ENCODE measurements at regions not wholly inside any gene's neighbourhood (a gene's known extent, or its start where the extent isn't known, plus 50 kb on each side); places are given as distances from the start of the nearest gene placed in this dataset.
"Not testable (repeated sequence)": the region's sequence is repeated elsewhere in the genome, so short reads cannot be mapped to it uniquely, and the experiment has no call there.

GRCh38 chr4:17020451-17020850, 122.0 kb upstream of the LDB2 start:
- 55 to 68% methylated on average over 1 of the region's 1 CpG for WGBS, 2 donors
- H3K4me3 ChIP-seq: no peak overlapping the region
- no peak for DNase-seq
- no peaks in the 10 kb centered on the region for H3K27me3 ChIP-seq
- H3K27ac ChIP-seq: no peak overlapping the region
- H3K36me3 ChIP-seq (replicated peaks in 1 of 2; ENCODE audit: insufficient read depth in 1 of 2, low read depth in 2 of 2): no peaks in the 10 kb centered on the region
- H3K4me1 ChIP-seq: no peaks in the 10 kb centered on the region
- H3K9me3 ChIP-seq: no peaks in the 10 kb centered on the region
- TF ChIP-seq CTCF (IDR thresholded peaks at IDR 0.05) (no peak), POLR2A (IDR thresholded peaks at IDR 0.05) (no peak)
- ATAC-seq: no peak
- intact Hi-C loops (cut with DNase I): no loop called here

- intact Hi-C loops (cut with DNase I); H3K27me3 ChIP-seq; H3K36me3 ChIP-seq (replicated peaks in 1 of 2; ENCODE audit: insufficient read depth in 1 of 2, low read depth in 2 of 2); H3K27ac ChIP-seq; H3K4me1 ChIP-seq; H3K4me3 ChIP-seq; ATAC-seq; H3K9me3 ChIP-seq; DNase-seq: not testable (repeated sequence)
- WGBS, 2 donors: 61 to 88% methylated on average over 1 of the region's 1 CpG
These were observed 120.2 kb upstream of the LDB2 start for GRCh38 chr4:17018621-17019020.

GRCh38 chr4:17018013-17018412, 119.6 kb upstream of the LDB2 start:
- no peaks in the 10 kb centered on the region for H3K27me3 ChIP-seq
- no peak for ATAC-seq
- intact Hi-C loops (cut with DNase I): no loop called here
- no peak overlapping the region for H3K27ac ChIP-seq
- no peak for TF ChIP-seq CTCF (IDR thresholded peaks at IDR 0.05)
- no peak for TF ChIP-seq POLR2A (IDR thresholded peaks at IDR 0.05)
- no peak overlapping the region for H3K4me3 ChIP-seq
- H3K36me3 ChIP-seq (replicated peaks in 1 of 2; ENCODE audit: insufficient read depth in 1 of 2, low read depth in 2 of 2): no peaks in the 10 kb centered on the region
- WGBS, 2 donors: 37 to 54% methylated on average over 3 of the region's 3 CpGs
- no peaks in the 10 kb centered on the region for H3K4me1 ChIP-seq
- no peak for DNase-seq
- no peaks in the 10 kb centered on the region for H3K9me3 ChIP-seq

GRCh38 chr4:17013382-17014006, 115.0 kb upstream of the LDB2 start:
- TF ChIP-seq POLR2A (IDR thresholded peaks at IDR 0.05): no peak
- WGBS, 2 donors: 73 to 84% methylated on average over 4 of the region's 4 CpGs
- Histone ChIP-seq H3K9me3 (no peaks in the 10 kb centered on the region), H3K4me3 (no peak overlapping the region), H3K27ac (no peak overlapping the region), H3K36me3 (replicated peaks in 1 of 2; ENCODE audit: insufficient read depth in 1 of 2, low read depth in 2 of 2) (no peaks in the 10 kb centered on the region), H3K4me1 (no peaks in the 10 kb centered on the region), H3K27me3 (no peaks in the 10 kb centered on the region)
- no peak for DNase-seq
- intact Hi-C loops (cut with DNase I): no loop called here
- ATAC-seq: no peak

GRCh38 chr4:17012451-17012850, 114.0 kb upstream of the LDB2 start:
- TF ChIP-seq POLR2A (IDR thresholded peaks at IDR 0.05): no peak
- TF ChIP-seq CTCF (IDR thresholded peaks at IDR 0.05): no peak
- Histone ChIP-seq H3K4me1 (no peaks in the 10 kb centered on the region), H3K27ac (no peak overlapping the region), H3K4me3 (no peak overlapping the region), H3K27me3 (no peaks in the 10 kb centered on the region), H3K9me3 (no peaks in the 10 kb centered on the region), H3K36me3 (replicated peaks in 1 of 2; ENCODE audit: insufficient read depth in 1 of 2, low read depth in 2 of 2) (no peaks in the 10 kb centered on the region)
- intact Hi-C loops (cut with DNase I): no loop called here
- DNase-seq (no peak), ATAC-seq (no peak)
- 58 to 62% methylated on average over 3 of the region's 3 CpGs for WGBS, 2 donors

GRCh38 chr4:17010426-17011087, 112.1 kb upstream of the LDB2 start:
- Histone ChIP-seq H3K9me3 (no peaks in the 10 kb centered on the region), H3K36me3 (replicated peaks in 1 of 2; ENCODE audit: insufficient read depth in 1 of 2, low read depth in 2 of 2) (no peaks in the 10 kb centered on the region), H3K27me3 (no peaks in the 10 kb centered on the region), H3K4me3 (no peak overlapping the region), H3K27ac (no peak overlapping the region), H3K4me1 (no peaks in the 10 kb centered on the region)
- ATAC-seq: no peak
- intact Hi-C loops (cut with DNase I): no loop called here
- 70 to 76% methylated on average over 13 of the region's 13 CpGs for WGBS, 2 donors
- no peak for TF ChIP-seq CTCF (IDR thresholded peaks at IDR 0.05)
- no peak for TF ChIP-seq POLR2A (IDR thresholded peaks at IDR 0.05)
- no peak for DNase-seq

Measured in body of pancreas (tissue), 4 donors.